HepG2 (cell line): ENCODE measurements at regions not wholly inside any gene's neighbourhood (a gene's known extent, or its start where the extent isn't known, plus 50 kb on each side); places are given as distances from the start of the nearest gene placed in this dataset.

Experiments used
- CENPX ChIP-seq: sonication (generic); formaldehyde crosslinking; IDR thresholded peaks from 2 replicates; pipeline ENCODE4 v1.9.0; 2021; ENCODE audit warnings: mild to moderate bottlenecking, missing genetic modification reagents, moderate library complexity
- SMC3 ChIP-seq: IDR thresholded peaks from 2 replicates; pipeline ENCODE4 v1.6.1; 2011; ENCODE audit warnings: low read length, improper control_type of control experiment
- TBX3 ChIP-seq: fragments of 450-650 bp; IDR thresholded peaks from 2 replicates; pipeline ENCODE4 v1.6.1; 2017; ENCODE audit warnings: antibody characterized with exemption, mild to moderate bottlenecking, inconsistent platforms, borderline replicate concordance
- ZBTB44 ChIP-seq: sonication (generic); formaldehyde crosslinking; IDR thresholded peaks from 2 replicates; pipeline ENCODE4 v1.4.0; 2020; ENCODE audit warnings: missing genetic modification reagents
- ZHX2 ChIP-seq, 2 experiments: sonication (generic) in 1 of 2; formaldehyde crosslinking in 1 of 2; IDR thresholded peaks; 2 replicates each; pipeline versions ENCODE4 v1.6.1 to v1.9.0; 2014 to 2022; ENCODE audit warnings: antibody characterized with exemption in 1 of 2, borderline replicate concordance in 1 of 2, inconsistent platforms in 1 of 2, low read depth in 1 of 2, missing genetic modification reagents in 1 of 2
- ZNF12 ChIP-seq: sonication (generic); formaldehyde crosslinking; IDR thresholded peaks from 2 replicates; pipeline ENCODE4 v1.5.0; 2020; ENCODE audit warnings: missing genetic modification reagents
- ZNF180 ChIP-seq: sonication (generic); formaldehyde crosslinking; IDR thresholded peaks from 2 replicates; pipeline ENCODE4 v1.4.0; 2020; ENCODE audit warnings: low read depth, missing genetic modification reagents, borderline replicate concordance
- ZNF850 ChIP-seq: sonication (generic); formaldehyde crosslinking; conservative IDR thresholded peaks from 2 replicates; pipeline ENCODE4 v1.9.0; 2021; ENCODE audit warnings: mild to moderate bottlenecking, missing genetic modification reagents
- TF ChIP-seq, protein P1 (sequence below): sonication (generic); formaldehyde crosslinking; conservative IDR thresholded peaks from 2 replicates; pipeline ENCODE4 v1.4.0; 2020; ENCODE audit warnings: missing genetic modification reagents
- TF ChIP-seq, protein P2 (sequence below): sonication (generic); IDR thresholded peaks from 2 replicates; pipeline ENCODE4 v1.6.1; 2016; ENCODE audit warnings: low read depth, borderline replicate concordance
- TF ChIP-seq, protein P3 (sequence below): sonication (generic); formaldehyde crosslinking; IDR thresholded peaks from 2 replicates; pipeline ENCODE4 v1.4.0; 2020; ENCODE audit warnings: mild to moderate bottlenecking, low read depth, missing genetic modification reagents

DNA sequence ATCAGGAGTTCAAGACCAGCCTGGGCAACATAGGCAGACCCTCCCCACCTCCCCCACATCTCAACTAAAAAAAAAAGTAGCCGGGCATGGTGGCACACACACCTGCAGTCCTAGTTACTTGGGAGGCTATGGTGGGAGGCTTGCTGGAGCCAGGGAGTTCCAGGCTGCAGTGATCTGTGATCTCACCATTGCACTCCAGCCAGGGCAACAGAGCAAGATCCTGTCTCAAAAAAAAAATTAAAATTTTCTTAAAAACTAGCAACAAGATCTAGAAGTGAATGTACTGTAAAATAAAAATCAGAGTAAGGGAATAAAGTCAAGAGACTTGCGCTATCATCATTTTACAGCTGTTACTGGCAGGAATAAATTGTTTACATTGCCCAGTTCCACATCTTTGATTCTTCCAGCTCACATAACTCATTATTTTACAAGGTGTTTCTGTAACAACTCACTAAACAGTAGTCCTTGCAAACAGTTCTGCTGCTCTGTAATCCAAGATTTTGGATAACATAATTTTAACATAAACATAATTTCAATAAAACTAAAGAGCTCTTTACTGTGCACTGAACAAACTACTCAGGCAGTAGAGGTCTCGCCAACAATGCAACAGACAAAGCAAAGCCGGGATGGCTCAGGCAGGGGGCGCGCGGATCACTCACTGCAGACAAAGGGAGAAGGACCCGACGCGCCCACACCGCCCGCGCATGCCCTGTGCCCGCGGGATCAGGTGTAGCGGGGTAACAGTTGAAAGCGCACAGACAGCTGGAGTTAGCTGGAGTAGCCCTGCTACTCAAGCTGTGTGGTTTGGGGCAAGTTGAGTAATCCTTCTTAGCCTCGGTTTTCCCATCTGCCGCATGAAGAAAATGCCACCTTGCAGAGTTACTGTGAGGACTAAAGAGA, 73.3 kb upstream of the NFE2L3 start (continued):
- TF ChIP-seq, protein P1, sequence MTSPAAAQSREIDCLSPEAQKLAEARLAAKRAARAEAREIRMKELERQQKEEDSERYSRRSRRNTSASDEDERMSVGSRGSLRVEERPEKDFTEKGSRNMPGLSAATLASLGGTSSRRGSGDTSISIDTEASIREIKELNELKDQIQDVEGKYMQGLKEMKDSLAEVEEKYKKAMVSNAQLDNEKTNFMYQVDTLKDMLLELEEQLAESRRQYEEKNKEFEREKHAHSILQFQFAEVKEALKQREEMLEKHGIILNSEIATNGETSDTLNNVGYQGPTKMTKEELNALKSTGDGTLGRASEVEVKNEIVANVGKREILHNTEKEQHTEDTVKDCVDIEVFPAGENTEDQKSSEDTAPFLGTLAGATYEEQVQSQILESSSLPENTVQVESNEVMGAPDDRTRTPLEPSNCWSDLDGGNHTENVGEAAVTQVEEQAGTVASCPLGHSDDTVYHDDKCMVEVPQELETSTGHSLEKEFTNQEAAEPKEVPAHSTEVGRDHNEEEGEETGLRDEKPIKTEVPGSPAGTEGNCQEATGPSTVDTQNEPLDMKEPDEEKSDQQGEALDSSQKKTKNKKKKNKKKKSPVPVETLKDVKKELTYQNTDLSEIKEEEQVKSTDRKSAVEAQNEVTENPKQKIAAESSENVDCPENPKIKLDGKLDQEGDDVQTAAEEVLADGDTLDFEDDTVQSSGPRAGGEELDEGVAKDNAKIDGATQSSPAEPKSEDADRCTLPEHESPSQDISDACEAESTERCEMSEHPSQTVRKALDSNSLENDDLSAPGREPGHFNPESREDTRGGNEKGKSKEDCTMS (CRISPR knock-in tag) = no peak
- no peak for TF ChIP-seq ZNF180 (CRISPR knock-in tag)
- no peak for TF ChIP-seq ZHX2 (IDR thresholded peaks at IDR 0.05; ENCODE audit: low read depth)
- no peak for TF ChIP-seq ZHX2 (CRISPR knock-in tag; IDR thresholded peaks at IDR 0.05; ENCODE audit: borderline replicate concordance)
- TF ChIP-seq, protein P2, sequence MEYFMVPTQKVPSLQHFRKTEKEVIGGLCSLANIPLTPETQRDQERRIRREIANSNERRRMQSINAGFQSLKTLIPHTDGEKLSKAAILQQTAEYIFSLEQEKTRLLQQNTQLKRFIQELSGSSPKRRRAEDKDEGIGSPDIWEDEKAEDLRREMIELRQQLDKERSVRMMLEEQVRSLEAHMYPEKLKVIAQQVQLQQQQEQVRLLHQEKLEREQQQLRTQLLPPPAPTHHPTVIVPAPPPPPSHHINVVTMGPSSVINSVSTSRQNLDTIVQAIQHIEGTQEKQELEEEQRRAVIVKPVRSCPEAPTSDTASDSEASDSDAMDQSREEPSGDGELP = peak; percentile 45; the same call in 1 of the 2 replicates
- no peak for TF ChIP-seq ZBTB44 (CRISPR knock-in tag)
- TF ChIP-seq TBX3 = no peak
- TF ChIP-seq, protein P3, sequence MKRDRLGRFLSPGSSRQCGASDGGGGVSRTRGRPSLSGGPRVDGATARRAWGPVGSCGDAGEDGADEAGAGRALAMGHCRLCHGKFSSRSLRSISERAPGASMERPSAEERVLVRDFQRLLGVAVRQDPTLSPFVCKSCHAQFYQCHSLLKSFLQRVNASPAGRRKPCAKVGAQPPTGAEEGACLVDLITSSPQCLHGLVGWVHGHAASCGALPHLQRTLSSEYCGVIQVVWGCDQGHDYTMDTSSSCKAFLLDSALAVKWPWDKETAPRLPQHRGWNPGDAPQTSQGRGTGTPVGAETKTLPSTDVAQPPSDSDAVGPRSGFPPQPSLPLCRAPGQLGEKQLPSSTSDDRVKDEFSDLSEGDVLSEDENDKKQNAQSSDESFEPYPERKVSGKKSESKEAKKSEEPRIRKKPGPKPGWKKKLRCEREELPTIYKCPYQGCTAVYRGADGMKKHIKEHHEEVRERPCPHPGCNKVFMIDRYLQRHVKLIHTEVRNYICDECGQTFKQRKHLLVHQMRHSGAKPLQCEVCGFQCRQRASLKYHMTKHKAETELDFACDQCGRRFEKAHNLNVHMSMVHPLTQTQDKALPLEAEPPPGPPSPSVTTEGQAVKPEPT (CRISPR knock-in tag) = no peak
- no peak for TF ChIP-seq ZNF12 (CRISPR knock-in tag)
- no peak for TF ChIP-seq CENPX (CRISPR knock-in tag)
- peak; percentile 45 for TF ChIP-seq SMC3
- TF ChIP-seq ZNF850 = no peak
